ENCODE measurements at regions not wholly inside any gene's neighbourhood (a gene's known extent, or its start where the extent isn't known, plus 50 kb on each side); places are given as distances from the start of the nearest gene placed in this dataset.

- TF ChIP-seq CTCF (IDR thresholded peaks at IDR 0.05; ENCODE audit: unreplicated experiment) = no peak
- peak; percentile 78 for DNase-seq (ENCODE audit: unreplicated experiment)
- H3K9me3 Mint-ChIP-seq (ENCODE audit: unreplicated experiment) = no peaks in the 10 kb centered on the region
- no peaks in the 10 kb centered on the region for H3K36me3 Mint-ChIP-seq (ENCODE audit: insufficient read depth, unreplicated experiment)
- no peak overlapping the region for H3K27ac Mint-ChIP-seq (ENCODE audit: low read depth, unreplicated experiment)
- CTCF ChIA-PET = interaction anchor here (0.5 to 1.8 kb wide), 3 partner anchors 14 to 117 kb away, joined by 3 to 6 read pairs (median 6); no protein-coding TSS in a partner anchor
- no peak overlapping the region for H3K4me3 Mint-ChIP-seq (ENCODE audit: unreplicated experiment)
- H3K27me3 Mint-ChIP-seq (ENCODE audit: insufficient read depth, unreplicated experiment) = no peaks in the 10 kb centered on the region
- no TSS peak for BruUV-seq (replicated peaks)
- intact Hi-C loops (cut with micrococcal nuclease) = no loop called here
- peaks cover 21% of the 10 kb centered on the region for H3K4me1 Mint-ChIP-seq (ENCODE audit: insufficient read depth, unreplicated experiment)
- POLR2A ChIA-PET = interaction anchor here (0.8 kb wide), 1 partner anchor 18 kb away, joined by 3 read pairs; no protein-coding TSS in a partner anchor
Measured at GRCh38 chr12:53825246-53826081, 73.7 kb upstream of the CISTR start.

- POLR2A ChIA-PET = no interaction called here
- CTCF ChIA-PET = interaction anchor here (0.7 to 1.0 kb wide), 3 partner anchors 9 to 211 kb away, joined by 3 to 4 read pairs (median 4); no protein-coding TSS in a partner anchor
- Mint-ChIP-seq H3K4me1 (ENCODE audit: insufficient read depth, unreplicated experiment) (peaks cover 17% of the 10 kb centered on the region), H3K27ac (ENCODE audit: low read depth, unreplicated experiment) (no peak overlapping the region), H3K4me3 (ENCODE audit: unreplicated experiment) (no peak overlapping the region), H3K9me3 (ENCODE audit: unreplicated experiment) (no peaks in the 10 kb centered on the region), H3K36me3 (ENCODE audit: insufficient read depth, unreplicated experiment) (no peaks in the 10 kb centered on the region), H3K27me3 (ENCODE audit: insufficient read depth, unreplicated experiment) (no peaks in the 10 kb centered on the region)
- DNase-seq (ENCODE audit: unreplicated experiment) = no peak
- no TSS peak for BruUV-seq (replicated peaks)
- intact Hi-C loops (cut with micrococcal nuclease) = no loop called here
- no peak for TF ChIP-seq CTCF (IDR thresholded peaks at IDR 0.05; ENCODE audit: unreplicated experiment)
Measured at GRCh38 chr12:53827306-53827705, 75.5 kb upstream of the CISTR start.

GRCh38 chr12:53828598-53828997, 76.8 kb upstream of the CISTR start:
- no peak overlapping the region for H3K27ac Mint-ChIP-seq (ENCODE audit: low read depth, unreplicated experiment)

More at GRCh38 chr12:53828598-53828997, 76.8 kb upstream of the CISTR start:
- DNase-seq (ENCODE audit: unreplicated experiment) = no peak
- ChIA-PET POLR2A (interaction anchor here (0.6 kb wide), 1 partner anchor 10 kb away, joined by 4 read pairs; no protein-coding TSS in a partner anchor), CTCF (interaction anchor here (0.5 kb wide), 1 partner anchor 204 kb away, joined by 4 read pairs; no protein-coding TSS in a partner anchor)
- peaks cover 17% of the 10 kb centered on the region for H3K4me1 Mint-ChIP-seq (ENCODE audit: insufficient read depth, unreplicated experiment)
- no TSS peak for BruUV-seq (replicated peaks)
- intact Hi-C loops (cut with micrococcal nuclease) = no loop called here
- H3K36me3 Mint-ChIP-seq (ENCODE audit: insufficient read depth, unreplicated experiment) = no peaks in the 10 kb centered on the region
- no peaks in the 10 kb centered on the region for H3K9me3 Mint-ChIP-seq (ENCODE audit: unreplicated experiment)
- TF ChIP-seq CTCF (IDR thresholded peaks at IDR 0.05; ENCODE audit: unreplicated experiment) = no peak
- H3K27me3 Mint-ChIP-seq (ENCODE audit: insufficient read depth, unreplicated experiment) = no peaks in the 10 kb centered on the region
- H3K4me3 Mint-ChIP-seq (ENCODE audit: unreplicated experiment) = no peak overlapping the region
